SK-N-SH (cell line): ENCODE measurements at regions not wholly inside any gene's neighbourhood (a gene's known extent, or its start where the extent isn't known, plus 50 kb on each side); places are given as distances from the start of the nearest gene placed in this dataset.
A peak's percentile ranks its signal among the peaks of the same experiment; 100 is the strongest.

Experiments used
- CTCF ChIA-PET: fragments of 300-600, 350-600 bp; formaldehyde crosslinking; extraction: SDS; loops from one replicate; lab custom pipeline; 2021; lab: Yijun Ruan, JAX
- POLR2A ChIA-PET: fragments of 350-600 bp; sonication (Branson Sonifier 250); formaldehyde crosslinking; extraction: SDS; loops from one replicate; lab custom pipeline; 2020; ENCODE audit warnings: antibody characterized with exemption, inconsistent platforms; lab: Yijun Ruan, JAX
- DNase-seq: peaks from one replicate; pipeline ENCODE4 v3.0.0; 2012
- H2AFZ ChIP-seq: fragments of 200-600 bp; sonication (generic); 2 replicates; pipeline ENCODE4 v1.8.1; 2016; ENCODE audit warnings: antibody characterized with exemption, mild to moderate bottlenecking, low read depth
- H3F3A ChIP-seq: fragments of 200-600 bp; sonication (generic); replicated peaks from 2 replicates; pipeline ENCODE3; 2016; ENCODE audit warnings: antibody characterized with exemption, mild to moderate bottlenecking; ENCODE audit not compliant: insufficient read depth
- H3K27ac ChIP-seq, 2 experiments: fragments of 200-500 bp in 1 of 2; fragments of 200-600 bp in 1 of 2; sonication (Bioruptor generic) in 1 of 2; sonication (generic), shearing (Covaris generic) in 1 of 2; 2 replicates each; pipeline versions ENCODE4 v1.5.1 to v1.6.1; 2014 to 2016; ENCODE audit warnings: low read depth in 2 of 2, inconsistent platforms in 1 of 2, low read length in 1 of 2, mild to moderate bottlenecking in 1 of 2, mixed read lengths in 1 of 2
- H3K27me3 ChIP-seq: fragments of 200-600 bp; sonication (generic), shearing (Covaris generic); 2 replicates; pipeline ENCODE4 v1.6.1; 2016; ENCODE audit warnings: mixed run types; ENCODE audit not compliant: insufficient read depth
- H3K36me3 ChIP-seq, 2 experiments: fragments of 200-500 bp in 1 of 2; fragments of 200-600 bp in 1 of 2; sonication (Bioruptor generic) in 1 of 2; sonication (generic) in 1 of 2; replicated peaks in 1 of 2; 2 replicates each; pipeline versions ENCODE3 to v1.5.1; 2014 to 2016; ENCODE audit warnings: low read length in 1 of 2, mild to moderate bottlenecking in 1 of 2; ENCODE audit not compliant: insufficient read depth in 2 of 2, control insufficient read depth in 1 of 2
- H3K4me1 ChIP-seq, 2 experiments: fragments of 200-500 bp in 1 of 2; fragments of 200-600 bp in 1 of 2; sonication (Bioruptor generic) in 1 of 2; sonication (generic), shearing (Covaris generic) in 1 of 2; 2 replicates each; pipeline versions ENCODE4 v1.5.1 to v1.6.1; 2014 to 2016; ENCODE audit warnings: low read depth in 1 of 2, low read length in 1 of 2, mixed run types in 1 of 2; ENCODE audit not compliant: insufficient read depth in 2 of 2, control insufficient read depth in 1 of 2
- H3K4me2 ChIP-seq: fragments of 200-600 bp; sonication (generic), shearing (Covaris generic); 2 replicates; pipeline ENCODE4 v1.6.1; 2017; ENCODE audit warnings: mixed run types
- H3K4me3 ChIP-seq, 2 experiments: fragments of 200-500 bp in 1 of 2; fragments of 200-600 bp in 1 of 2; sonication (Bioruptor generic) in 1 of 2; sonication (generic), shearing (Covaris generic) in 1 of 2; 2 replicates each; pipeline versions ENCODE4 v1.5.1 to v1.8.1; 2014 to 2016; ENCODE audit warnings: low read depth in 2 of 2, inconsistent platforms in 1 of 2, low read length in 1 of 2, mild to moderate bottlenecking in 1 of 2, mixed read lengths in 1 of 2, moderate library complexity in 1 of 2
- H3K79me2 ChIP-seq: fragments of 200-600 bp; sonication (generic); 2 replicates; pipeline ENCODE4 v1.8.1; 2017; ENCODE audit warnings: mild to moderate bottlenecking; ENCODE audit not compliant: insufficient read depth
- H3K9ac ChIP-seq: fragments of 200-600 bp; sonication (generic); 2 replicates; pipeline ENCODE4 v1.6.1; 2017; ENCODE audit warnings: mixed run types
- H3K9me2 ChIP-seq: fragments of 200-600 bp; sonication (generic); 2 replicates; pipeline ENCODE4 v1.6.1; 2017; ENCODE audit warnings: mixed run types
- H3K9me3 ChIP-seq: fragments of 200-600 bp; sonication (generic); 2 replicates; pipeline ENCODE4 v1.6.1; 2017; ENCODE audit warnings: mixed run types, mild to moderate bottlenecking, moderate library complexity
- H4K20me1 ChIP-seq: fragments of 200-600 bp; sonication (generic); 2 replicates; pipeline ENCODE4 v1.6.1; 2017; ENCODE audit warnings: mild to moderate bottlenecking, mixed run types; ENCODE audit not compliant: insufficient read depth
- CHD2 ChIP-seq: fragments of 150-350 bp; IDR thresholded peaks from 2 replicates; pipeline ENCODE4 v1.6.1; 2018; ENCODE audit warnings: low read length; ENCODE audit not compliant: partially characterized antibody
- ELF1 ChIP-seq: IDR thresholded peaks from 2 replicates; pipeline ENCODE4 v1.4.0; 2012
- FOSL2 ChIP-seq: IDR thresholded peaks from 2 replicates; pipeline ENCODE4 v1.4.0; 2012; ENCODE audit warnings: low read depth, mild to moderate bottlenecking, moderate library complexity, borderline replicate concordance
- FOXJ3 ChIP-seq: sonication (generic); formaldehyde crosslinking; IDR thresholded peaks from 2 replicates; pipeline ENCODE4 v1.5.1; 2020; ENCODE audit warnings: mild to moderate bottlenecking, missing genetic modification reagents
- GABPA ChIP-seq: IDR thresholded peaks from 2 replicates; pipeline ENCODE4 v1.4.0; 2012; ENCODE audit warnings: low read depth, mild to moderate bottlenecking
- GATA2 ChIP-seq: sonication (generic); formaldehyde crosslinking; IDR thresholded peaks from 2 replicates; pipeline ENCODE4 v1.5.0; 2020; ENCODE audit warnings: mild to moderate bottlenecking, missing genetic modification reagents
- IRF3 ChIP-seq: fragments of 150-350 bp; IDR thresholded peaks from 2 replicates; pipeline ENCODE4 v1.6.1; 2016; ENCODE audit warnings: mild to moderate bottlenecking, low read depth, low read length
- JUND ChIP-seq: IDR thresholded peaks from 2 replicates; pipeline ENCODE4 v1.4.0; 2012
- MEF2A ChIP-seq: IDR thresholded peaks from 2 replicates; pipeline ENCODE4 v1.4.0; 2012; ENCODE audit warnings: low read depth, borderline replicate concordance
- MXI1 ChIP-seq: IDR thresholded peaks from 2 replicates; pipeline ENCODE4 v1.6.1; 2012; ENCODE audit warnings: mild to moderate bottlenecking, low read depth, low read length, improper control_type of control experiment
- NFIC ChIP-seq: IDR thresholded peaks from 2 replicates; pipeline ENCODE4 v1.4.0; 2012; ENCODE audit warnings: borderline replicate concordance
- PBX3 ChIP-seq: IDR thresholded peaks from 2 replicates; pipeline ENCODE4; 2012
- POLR2AphosphoS5 ChIP-seq: IDR thresholded peaks from 2 replicates; pipeline ENCODE4 v1.6.1; 2012; ENCODE audit warnings: low read depth, low read length
- RAD21 ChIP-seq: IDR thresholded peaks from 2 replicates; pipeline ENCODE4 v1.6.1; 2012; ENCODE audit warnings: mild to moderate bottlenecking, low read length
- RCOR1 ChIP-seq: fragments of 150-350 bp; IDR thresholded peaks from 2 replicates; pipeline ENCODE4 v1.6.1; 2017; ENCODE audit warnings: antibody characterized with exemption, low read length
- RFX5 ChIP-seq: IDR thresholded peaks from 2 replicates; pipeline ENCODE4 v1.6.1; 2012; ENCODE audit warnings: mild to moderate bottlenecking, improper control_type of control experiment, low read length
- RXRA ChIP-seq: IDR thresholded peaks from 2 replicates; pipeline ENCODE4 v1.4.0; 2012; ENCODE audit warnings: low read depth, mild to moderate bottlenecking, borderline replicate concordance
- SIN3A ChIP-seq: IDR thresholded peaks from 2 replicates; pipeline ENCODE4 v1.6.1; 2012; ENCODE audit warnings: low read depth, mild to moderate bottlenecking, low read length, moderate library complexity, borderline replicate concordance
- SMC3 ChIP-seq: IDR thresholded peaks from 2 replicates; pipeline ENCODE4 v1.6.1; 2012; ENCODE audit warnings: low read depth, low read length, improper control_type of control experiment
- TCF12 ChIP-seq: IDR thresholded peaks from 2 replicates; pipeline ENCODE4 v1.4.0; 2012
- YY1 ChIP-seq: IDR thresholded peaks from 2 replicates; pipeline ENCODE4 v1.4.0; 2012; ENCODE audit warnings: low read depth, mild to moderate bottlenecking
- WGBS: methylation state at CpG from one replicate; pipeline ENCODE4 v1.1.6; 2017; ENCODE audit warnings: low lambda C conversion rate; 5-methylcytosine and 5-hydroxymethylcytosine counted together
- TF ChIP-seq, protein P1 (sequence below): IDR thresholded peaks from 2 replicates; pipeline ENCODE4 v1.4.0; 2012; ENCODE audit warnings: low read depth, borderline replicate concordance
- TF ChIP-seq, protein P2 (sequence below): IDR thresholded peaks from 2 replicates; pipeline ENCODE4 v1.6.1; 2012; ENCODE audit warnings: mild to moderate bottlenecking, low read depth, low read length, moderate library complexity
- TF ChIP-seq, protein P3 (sequence below): fragments of 150-350 bp; IDR thresholded peaks from 2 replicates; pipeline ENCODE4 v1.6.1; 2017; ENCODE audit warnings: antibody characterized with exemption, low read length, low read depth, borderline replicate concordance

GRCh38 chr7:85773116-85773728, 586.4 kb upstream of the SEMA3D start:
- ChIA-PET CTCF (interaction anchor here (1.1 to 1.2 kb wide), 2 partner anchors 24 to 57 kb away, joined by 3 read pairs; no protein-coding TSS in a partner anchor), POLR2A (no interaction called here)
- TF ChIP-seq NFIC (no peak), IRF3 (no peak), MXI1 (no peak), CHD2 (no peak), PBX3 (no peak), RXRA (no peak), RCOR1 (no peak), YY1 (no peak), RFX5 (no peak), GATA2 (no peak), MEF2A (no peak), SMC3 (no peak), ELF1 (no peak), FOXJ3 (CRISPR knock-in tag) (no peak), JUND (no peak), SIN3A (no peak)
- H3K9me2 ChIP-seq, result no peaks in the 10 kb centered on the region; the same call in 1 of the 2 replicates
- H3K36me3 ChIP-seq, result no peaks in the 10 kb centered on the region
- no peaks in the 10 kb centered on the region for H3K4me1 ChIP-seq
- H3K4me3 ChIP-seq, result no peak overlapping the region
- H2AFZ ChIP-seq, result peak overlapping the region; percentile 14; the same call in 1 of the 2 replicates
- H3F3A ChIP-seq, result no peaks in the 10 kb centered on the region
- H3K9me3 ChIP-seq, result peaks cover under 1% of the 10 kb centered on the region; the same call in 1 of the 2 replicates
- H3K4me2 ChIP-seq, result no peak overlapping the region
- DNase-seq, result no peak
- H3K27ac ChIP-seq, result no peak overlapping the region
- H4K20me1 ChIP-seq, result no peaks in the 10 kb centered on the region
- no peaks in the 10 kb centered on the region for H3K27me3 ChIP-seq
- H3K79me2 ChIP-seq, result no peaks in the 10 kb centered on the region
- no peak overlapping the region for H3K9ac ChIP-seq
- WGBS, result 71% methylated on average over 2 of the region's 2 CpGs

- WGBS, result 78% methylated on average over 3 of the region's 3 CpGs
- no peak overlapping the region for H2AFZ ChIP-seq
- H3K27me3 ChIP-seq, result no peaks in the 10 kb centered on the region
- no peaks in the 10 kb centered on the region; a peak in 1 of 4 replicates for H3K4me1 ChIP-seq
- no peak overlapping the region for H3K4me2 ChIP-seq
- no peaks in the 10 kb centered on the region for H3K79me2 ChIP-seq
- ChIA-PET POLR2A (no interaction called here), CTCF (interaction anchor here (1.1 to 1.2 kb wide), 4 partner anchors 9 to 730 kb away, joined by 3 to 7 read pairs (median 4); no protein-coding TSS in a partner anchor)
- peaks cover 0 to 3% of the 10 kb centered on the region in 2 experiments for H3K36me3 ChIP-seq
- H3K9me2 ChIP-seq, result no peaks in the 10 kb centered on the region; the same call in 1 of the 2 replicates
- no peak overlapping the region for H3K27ac ChIP-seq
- no peaks in the 10 kb centered on the region for H4K20me1 ChIP-seq
- H3K9ac ChIP-seq, result no peak overlapping the region
- no peaks in the 10 kb centered on the region for H3F3A ChIP-seq
- H3K9me3 ChIP-seq, result peaks cover 9% of the 10 kb centered on the region; the same call in 1 of the 2 replicates
- no peak overlapping the region for H3K4me3 ChIP-seq
- no peak for DNase-seq
- TF ChIP-seq GABPA (no peak), FOSL2 (no peak), RAD21 (no peak), POLR2AphosphoS5 (no peak), MEF2A (no peak), TCF12 (no peak)
- TF ChIP-seq, protein P1, sequence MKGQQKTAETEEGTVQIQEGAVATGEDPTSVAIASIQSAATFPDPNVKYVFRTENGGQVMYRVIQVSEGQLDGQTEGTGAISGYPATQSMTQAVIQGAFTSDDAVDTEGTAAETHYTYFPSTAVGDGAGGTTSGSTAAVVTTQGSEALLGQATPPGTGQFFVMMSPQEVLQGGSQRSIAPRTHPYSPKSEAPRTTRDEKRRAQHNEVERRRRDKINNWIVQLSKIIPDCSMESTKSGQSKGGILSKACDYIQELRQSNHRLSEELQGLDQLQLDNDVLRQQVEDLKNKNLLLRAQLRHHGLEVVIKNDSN, result no peak
- TF ChIP-seq, protein P2, sequence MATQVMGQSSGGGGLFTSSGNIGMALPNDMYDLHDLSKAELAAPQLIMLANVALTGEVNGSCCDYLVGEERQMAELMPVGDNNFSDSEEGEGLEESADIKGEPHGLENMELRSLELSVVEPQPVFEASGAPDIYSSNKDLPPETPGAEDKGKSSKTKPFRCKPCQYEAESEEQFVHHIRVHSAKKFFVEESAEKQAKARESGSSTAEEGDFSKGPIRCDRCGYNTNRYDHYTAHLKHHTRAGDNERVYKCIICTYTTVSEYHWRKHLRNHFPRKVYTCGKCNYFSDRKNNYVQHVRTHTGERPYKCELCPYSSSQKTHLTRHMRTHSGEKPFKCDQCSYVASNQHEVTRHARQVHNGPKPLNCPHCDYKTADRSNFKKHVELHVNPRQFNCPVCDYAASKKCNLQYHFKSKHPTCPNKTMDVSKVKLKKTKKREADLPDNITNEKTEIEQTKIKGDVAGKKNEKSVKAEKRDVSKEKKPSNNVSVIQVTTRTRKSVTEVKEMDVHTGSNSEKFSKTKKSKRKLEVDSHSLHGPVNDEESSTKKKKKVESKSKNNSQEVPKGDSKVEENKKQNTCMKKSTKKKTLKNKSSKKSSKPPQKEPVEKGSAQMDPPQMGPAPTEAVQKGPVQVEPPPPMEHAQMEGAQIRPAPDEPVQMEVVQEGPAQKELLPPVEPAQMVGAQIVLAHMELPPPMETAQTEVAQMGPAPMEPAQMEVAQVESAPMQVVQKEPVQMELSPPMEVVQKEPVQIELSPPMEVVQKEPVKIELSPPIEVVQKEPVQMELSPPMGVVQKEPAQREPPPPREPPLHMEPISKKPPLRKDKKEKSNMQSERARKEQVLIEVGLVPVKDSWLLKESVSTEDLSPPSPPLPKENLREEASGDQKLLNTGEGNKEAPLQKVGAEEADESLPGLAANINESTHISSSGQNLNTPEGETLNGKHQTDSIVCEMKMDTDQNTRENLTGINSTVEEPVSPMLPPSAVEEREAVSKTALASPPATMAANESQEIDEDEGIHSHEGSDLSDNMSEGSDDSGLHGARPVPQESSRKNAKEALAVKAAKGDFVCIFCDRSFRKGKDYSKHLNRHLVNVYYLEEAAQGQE, result no peak
- TF ChIP-seq, protein P3, sequence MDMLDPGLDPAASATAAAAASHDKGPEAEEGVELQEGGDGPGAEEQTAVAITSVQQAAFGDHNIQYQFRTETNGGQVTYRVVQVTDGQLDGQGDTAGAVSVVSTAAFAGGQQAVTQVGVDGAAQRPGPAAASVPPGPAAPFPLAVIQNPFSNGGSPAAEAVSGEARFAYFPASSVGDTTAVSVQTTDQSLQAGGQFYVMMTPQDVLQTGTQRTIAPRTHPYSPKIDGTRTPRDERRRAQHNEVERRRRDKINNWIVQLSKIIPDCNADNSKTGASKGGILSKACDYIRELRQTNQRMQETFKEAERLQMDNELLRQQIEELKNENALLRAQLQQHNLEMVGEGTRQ, result no peak
These were observed 584.7 kb upstream of the SEMA3D start for GRCh38 chr7:85771516-85771915.
